ENCODE measurements at regions not wholly inside any gene's neighbourhood (a gene's known extent, or its start where the extent isn't known, plus 50 kb on each side); places are given as distances from the start of the nearest gene placed in this dataset.
A peak's percentile ranks its signal among the peaks of the same experiment; 100 is the strongest.

- Mint-ChIP-seq H3K4me3 (peak overlapping the region; percentile 91), H3K36me3 (peaks cover 3% of the 10 kb centered on the region), H3K27me3 (peaks cover 14% of the 10 kb centered on the region), H3K4me1 (ENCODE audit: unreplicated experiment) (peaks cover 4% of the 10 kb centered on the region), H3K9me3 (peaks cover 5% of the 10 kb centered on the region), H3K27ac (peak overlapping the region; percentile 97)
- DNase-seq (ENCODE audit: extremely low spot score, unreplicated experiment), result peak; percentile 92
- TF ChIP-seq CTCF (conservative IDR thresholded peaks at IDR 0.05), result no peak
Measured at GRCh38 chr2:2613279-2614199, 282.5 kb upstream of the MYT1L start.

- DNase-seq (ENCODE audit: extremely low spot score, unreplicated experiment), result no peak
- no peak overlapping the region for H3K4me3 Mint-ChIP-seq
- peaks cover 4% of the 10 kb centered on the region for H3K4me1 Mint-ChIP-seq (ENCODE audit: unreplicated experiment)
- no peak overlapping the region for H3K27ac Mint-ChIP-seq
- no peak for TF ChIP-seq CTCF (conservative IDR thresholded peaks at IDR 0.05)
- peaks cover 5% of the 10 kb centered on the region for H3K9me3 Mint-ChIP-seq
- H3K27me3 Mint-ChIP-seq, result peaks cover 14% of the 10 kb centered on the region
- peaks cover 3% of the 10 kb centered on the region for H3K36me3 Mint-ChIP-seq
Measured at GRCh38 chr2:2610751-2611150, 279.7 kb upstream of the MYT1L start.

- Mint-ChIP-seq H3K36me3 (no peaks in the 10 kb centered on the region), H3K27me3 (peaks cover under 1% of the 10 kb centered on the region), H3K27ac (peak overlapping the region; percentile 1), H3K9me3 (no peaks in the 10 kb centered on the region), H3K4me1 (ENCODE audit: unreplicated experiment) (peaks cover 5% of the 10 kb centered on the region), H3K4me3 (no peak overlapping the region)
- TF ChIP-seq CTCF (conservative IDR thresholded peaks at IDR 0.05), result no peak
- DNase-seq (ENCODE audit: extremely low spot score, unreplicated experiment), result no peak
Measured at GRCh38 chr2:2600366-2600765, 269.3 kb upstream of the MYT1L start.

- no peaks in the 10 kb centered on the region for H3K36me3 Mint-ChIP-seq
- no peak overlapping the region for H3K27ac Mint-ChIP-seq
- no peak overlapping the region for H3K4me3 Mint-ChIP-seq
- no peak for TF ChIP-seq CTCF (conservative IDR thresholded peaks at IDR 0.05)
- no peak for DNase-seq (ENCODE audit: extremely low spot score, unreplicated experiment)
- no peaks in the 10 kb centered on the region for H3K27me3 Mint-ChIP-seq
- H3K4me1 Mint-ChIP-seq (ENCODE audit: unreplicated experiment), result peaks cover 5% of the 10 kb centered on the region
- H3K9me3 Mint-ChIP-seq, result no peaks in the 10 kb centered on the region
Measured at GRCh38 chr2:2599441-2599840, 268.4 kb upstream of the MYT1L start.

GRCh38 chr2:2597712-2598111, 266.6 kb upstream of the MYT1L start:
- Mint-ChIP-seq H3K4me1 (ENCODE audit: unreplicated experiment) (peaks cover 5% of the 10 kb centered on the region), H3K36me3 (no peaks in the 10 kb centered on the region), H3K4me3 (no peak overlapping the region), H3K27ac (no peak overlapping the region), H3K27me3 (no peaks in the 10 kb centered on the region), H3K9me3 (no peaks in the 10 kb centered on the region)
- DNase-seq (ENCODE audit: extremely low spot score, unreplicated experiment), result no peak
- TF ChIP-seq CTCF (conservative IDR thresholded peaks at IDR 0.05), result no peak
